Fibroblast of peridontal ligament (primary cell): ENCODE measurements at regions not wholly inside any gene's neighbourhood (a gene's known extent, or its start where the extent isn't known, plus 50 kb on each side); places are given as distances from the start of the nearest gene placed in this dataset.
A peak's percentile ranks its signal among the peaks of the same experiment; 100 is the strongest.

ENCODE experiments used
- DNase-seq: peaks from one replicate; pipeline ENCODE4 v3.0.0-alpha.2; 2010; ENCODE audit errors: extremely low read depth

GRCh38 chr6:21961226-21961625 lies 335.6 kb downstream of the PRL start:
- DNase-seq, result no peak

GRCh38 chr6:21965016-21965415 lies 331.8 kb downstream of the PRL start:
- no peak for DNase-seq

GRCh38 chr6:21965953-21966539 lies 330.8 kb downstream of the PRL start:
- no peak for DNase-seq

DNA sequence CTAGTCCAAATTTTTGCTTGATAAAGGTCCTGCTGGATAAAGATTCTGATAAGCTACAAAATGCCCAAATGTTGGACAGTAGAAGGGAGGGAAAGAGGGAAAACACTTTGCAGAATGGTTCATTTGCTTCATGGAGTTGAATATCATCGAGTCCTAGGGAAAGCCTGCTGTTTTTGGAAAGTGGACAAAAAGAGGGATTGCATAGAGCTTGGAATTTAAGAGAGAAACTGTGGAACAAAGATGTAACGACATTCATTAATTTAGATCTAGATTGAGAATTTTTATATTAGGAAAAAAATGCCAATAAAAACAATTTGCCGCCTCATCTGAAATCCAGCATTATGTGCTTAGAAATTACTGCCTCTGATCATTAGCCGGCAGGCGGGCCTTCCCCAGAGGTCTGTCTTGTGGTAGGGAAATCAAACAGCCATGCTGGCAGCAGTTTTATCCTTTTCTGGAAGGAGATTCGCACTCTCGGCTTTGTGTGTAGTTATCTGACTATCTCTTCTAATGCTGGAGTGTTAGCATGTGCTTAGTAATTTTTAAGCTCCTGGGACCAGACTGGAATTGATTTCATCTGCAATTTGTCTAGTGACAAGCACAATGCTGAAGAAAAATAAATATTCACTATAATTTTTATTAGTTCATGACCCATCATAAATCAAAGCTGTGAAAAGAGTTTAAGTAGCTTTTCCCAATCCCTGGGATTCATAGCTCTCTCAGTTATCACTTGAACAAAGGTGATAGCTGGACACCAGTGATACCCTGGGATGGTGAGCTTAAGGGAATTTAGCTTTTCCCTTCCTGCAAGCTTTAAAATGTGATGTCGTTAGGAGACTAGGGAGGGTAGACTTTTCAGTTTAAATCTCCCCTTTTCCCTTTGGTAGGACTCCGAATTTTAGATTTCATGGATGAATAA lies 329.5 kb downstream of the PRL start:
- no peak for DNase-seq

DNA sequence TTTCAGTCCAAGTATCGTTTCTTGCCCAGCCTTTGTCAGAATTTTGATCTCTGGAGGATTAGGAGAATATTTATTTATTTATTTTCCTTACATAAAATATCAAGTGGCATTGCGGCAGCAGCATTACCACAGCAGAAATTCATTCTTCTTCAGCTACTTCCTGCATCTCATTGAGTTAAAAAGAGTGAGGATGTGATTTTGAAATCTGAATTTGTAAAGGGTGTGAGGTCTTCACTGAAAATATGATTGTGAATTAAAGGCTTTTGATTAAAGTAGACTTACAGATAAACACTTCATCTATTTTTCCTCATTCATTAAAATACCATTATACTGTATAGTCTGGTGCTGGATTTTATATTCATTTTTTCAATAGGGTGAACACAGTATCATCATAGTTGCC lies 328.4 kb downstream of the PRL start:
- DNase-seq, result no peak

DNA sequence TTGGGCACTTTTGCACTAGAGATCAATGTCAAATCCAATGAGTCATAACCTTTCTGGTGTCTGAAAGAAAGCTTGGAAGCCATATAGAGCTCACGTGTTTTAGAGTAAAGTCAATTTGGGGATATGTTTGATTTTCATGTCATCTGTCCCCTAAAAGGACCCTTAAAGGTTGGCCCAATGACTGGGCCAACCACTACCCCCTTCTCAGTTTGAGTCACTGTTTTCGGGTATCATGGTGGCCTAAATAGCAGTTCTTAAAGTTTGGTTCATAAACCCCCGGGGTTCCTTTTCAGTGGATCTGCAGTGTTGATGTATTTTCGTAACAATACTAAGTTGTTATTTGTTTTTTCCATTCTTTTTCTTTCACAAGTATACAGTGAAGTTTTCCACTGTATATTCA lies 327.6 kb downstream of the PRL start:
- DNase-seq, result no peak

- DNase-seq, result no peak
These were observed 326.1 kb downstream of the PRL start for GRCh38 chr6:21970569-21971300.

- DNase-seq, result no peak
These were observed 325.3 kb downstream of the PRL start for GRCh38 chr6:21971541-21971940.

DNA sequence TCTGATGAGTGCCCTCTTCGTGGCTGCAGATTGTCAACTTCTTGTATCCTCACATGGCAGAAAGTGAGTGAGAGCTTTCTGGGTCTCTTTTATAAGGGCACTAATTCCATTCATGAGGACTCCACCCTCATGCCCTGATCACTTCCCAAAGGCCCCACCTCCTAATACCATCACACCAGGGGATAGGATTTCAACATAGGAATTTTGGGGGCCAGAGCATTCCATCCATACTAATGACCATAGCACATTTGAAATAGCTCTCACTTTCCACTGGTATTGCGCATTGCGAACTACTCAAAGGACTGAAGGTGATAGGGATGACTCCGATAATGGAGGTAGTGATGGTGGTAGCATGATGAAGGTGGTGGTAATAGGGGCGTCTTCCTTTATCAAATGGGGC lies 324.3 kb downstream of the PRL start:
- no peak for DNase-seq

- DNase-seq, result no peak
These were observed 319.5 kb downstream of the PRL start for GRCh38 chr6:21977346-21977745.

DNA sequence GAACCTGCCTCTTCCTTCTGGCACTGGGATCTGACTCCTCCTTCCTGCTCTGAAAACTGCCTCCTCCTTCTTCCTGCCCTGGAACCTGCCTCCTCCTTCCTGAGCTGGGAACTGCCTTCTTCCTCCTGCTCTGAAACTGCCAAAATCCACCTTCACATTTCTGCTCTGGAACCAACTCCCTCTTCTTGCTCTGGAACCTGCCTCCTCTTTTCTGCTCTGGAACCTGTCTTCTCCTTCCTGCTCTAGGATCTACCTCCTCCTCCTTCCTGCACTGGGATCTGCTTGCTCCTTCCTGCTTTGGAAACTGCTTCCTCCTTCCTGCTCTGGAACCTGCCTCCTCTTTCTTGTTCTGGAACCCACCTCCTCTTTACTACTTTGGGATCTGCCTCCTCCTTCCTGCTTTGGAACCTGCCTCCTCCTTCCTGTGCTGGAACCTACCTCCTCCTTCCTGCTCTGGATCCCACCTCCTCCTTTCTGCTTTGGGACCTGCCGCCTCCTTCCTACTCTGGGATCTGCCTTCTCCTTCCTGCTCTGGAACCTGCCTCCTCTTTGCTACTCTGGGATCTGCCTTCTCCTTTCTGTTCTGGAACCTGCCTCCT lies 315.5 kb downstream of the PRL start:
- no peak for DNase-seq

DNA sequence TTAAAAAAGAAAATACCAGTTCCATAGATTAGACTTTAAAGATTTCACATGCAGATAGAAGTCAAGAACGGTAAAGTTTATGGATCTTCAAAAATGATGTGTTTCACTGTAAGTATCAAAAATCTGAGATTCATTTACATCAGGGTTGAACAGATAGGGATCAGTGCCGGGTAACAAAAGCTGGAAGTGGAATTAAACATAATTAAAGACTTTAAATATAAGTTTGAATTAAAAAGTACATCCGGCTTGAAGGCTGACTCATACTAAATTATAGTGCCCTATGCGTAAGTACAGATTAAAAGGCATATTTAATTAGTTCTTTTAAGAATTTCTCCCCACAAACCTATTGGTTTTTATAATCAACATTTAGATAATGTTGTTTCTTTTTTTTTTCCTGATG lies 312.7 kb downstream of the PRL start:
- DNase-seq, result no peak

- DNase-seq, result peak; percentile 73
These were observed 312.3 kb downstream of the PRL start for GRCh38 chr6:21984561-21984960.

DNA sequence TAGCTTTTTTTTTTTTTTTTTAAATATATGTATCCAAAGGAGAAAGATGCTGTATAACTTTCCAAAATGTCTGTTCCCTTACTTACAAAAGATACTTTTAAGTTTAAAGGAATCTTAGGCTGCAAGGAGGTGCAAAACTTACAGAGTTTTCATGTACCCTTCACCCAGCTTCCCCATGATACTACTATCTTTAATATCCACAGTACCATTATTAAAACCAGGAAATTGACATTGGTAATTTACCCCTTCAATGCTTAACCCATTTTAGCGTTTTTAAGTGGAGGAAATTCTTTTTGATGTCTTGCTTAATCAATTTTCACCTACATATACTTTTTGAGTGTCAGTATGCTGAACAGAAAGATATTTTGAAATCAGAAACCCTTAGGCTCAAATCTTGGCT lies 310.9 kb downstream of the PRL start:
- DNase-seq, result no peak

DNA sequence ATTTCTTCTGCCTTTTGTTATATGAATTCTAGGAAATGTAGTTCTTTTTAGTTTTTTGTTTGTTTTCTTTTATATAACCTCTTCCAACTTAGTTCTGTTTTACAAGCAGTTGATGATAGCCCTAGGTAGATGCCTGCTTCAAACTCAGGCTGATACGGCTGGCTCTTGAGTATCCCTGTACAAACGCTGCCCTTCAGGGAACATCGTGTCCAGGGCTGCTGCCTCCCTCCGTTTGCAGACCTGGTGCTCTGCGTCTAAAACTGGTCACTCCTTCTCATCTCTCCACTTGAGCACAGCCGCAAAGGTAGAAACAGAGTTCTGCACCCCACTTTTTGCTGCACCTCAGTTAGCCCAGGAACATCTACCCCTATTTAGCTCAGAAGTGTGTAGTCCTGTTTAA lies 310.1 kb downstream of the PRL start:
- no peak for DNase-seq

- peak; percentile 93 for DNase-seq
These were observed 309.3 kb downstream of the PRL start for GRCh38 chr6:21987501-21987957.

- DNase-seq, result no peak
These were observed 306.3 kb downstream of the PRL start for GRCh38 chr6:21990577-21990976.

GRCh38 chr6:21992178-21992967 lies 304.5 kb downstream of the PRL start:
- peak; percentile 55 for DNase-seq

- DNase-seq, result no peak
These were observed 303.0 kb downstream of the PRL start for GRCh38 chr6:21993841-21994240.

DNA sequence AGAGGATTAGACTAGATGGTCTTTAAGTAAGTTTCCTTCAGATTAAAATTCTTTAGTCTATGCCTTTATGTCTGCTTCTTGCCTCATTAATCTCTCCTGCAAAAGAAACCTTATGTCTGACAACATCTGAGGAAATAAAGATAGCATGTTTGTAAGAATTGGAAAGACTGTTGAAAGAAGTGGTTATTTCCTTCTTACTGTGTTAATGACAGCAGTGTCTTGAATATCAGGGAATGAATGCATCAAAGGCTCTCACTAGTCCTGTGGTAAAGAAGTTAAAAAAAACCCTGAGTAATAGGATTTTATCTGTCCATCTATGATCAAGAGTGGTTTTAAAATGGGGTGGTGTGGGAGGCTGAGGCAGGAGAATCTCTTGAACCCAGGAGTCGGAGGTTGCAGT lies 302.0 kb downstream of the PRL start:
- DNase-seq, result no peak

GRCh38 chr6:21995318-21995717 lies 301.5 kb downstream of the PRL start:
- no peak for DNase-seq
